ENCODE measurements at regions not wholly inside any gene's neighbourhood (a gene's known extent, or its start where the extent isn't known, plus 50 kb on each side); places are given as distances from the start of the nearest gene placed in this dataset.
"Not testable (repeated sequence)": the region's sequence is repeated elsewhere in the genome, so short reads cannot be mapped to it uniquely, and the experiment has no call there.

- DNase-seq (ENCODE audit: low read depth) = no peak
Measured at GRCh38 chr5:30194595-30194994, 998.9 kb upstream of the CDH6 start.

- DNase-seq (ENCODE audit: low read depth) = no peak
Measured at GRCh38 chr5:30183795-30184194, 1009.7 kb upstream of the CDH6 start.

- no peak for DNase-seq (ENCODE audit: low read depth)
Measured at GRCh38 chr5:30156156-30156555, 1037.3 kb upstream of the CDH6 start.

DNA sequence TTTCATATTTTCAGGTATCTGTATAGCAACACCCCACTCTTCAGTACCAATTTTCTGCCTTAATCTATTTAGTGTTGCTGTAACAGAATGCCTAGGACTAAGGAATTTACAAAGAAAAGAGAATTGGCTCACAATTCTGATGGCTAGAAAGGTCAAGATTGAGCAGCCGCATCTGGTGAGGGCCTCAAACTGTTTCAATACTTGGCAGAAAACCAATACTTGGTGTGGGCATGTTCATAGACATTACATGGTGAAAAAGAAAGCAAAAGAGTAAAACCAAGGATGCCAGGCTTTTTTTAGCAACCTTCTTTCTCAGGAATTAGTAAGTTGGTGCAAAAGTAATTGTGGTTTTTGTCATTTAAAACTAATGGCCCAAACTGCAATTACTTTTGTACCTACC lies 1041.1 kb upstream of the CDH6 start:
- DNase-seq (ENCODE audit: low read depth) = no peak

- no peak for DNase-seq (ENCODE audit: low read depth)
Measured at GRCh38 chr5:30150231-30150630, 1043.3 kb upstream of the CDH6 start.

DNA sequence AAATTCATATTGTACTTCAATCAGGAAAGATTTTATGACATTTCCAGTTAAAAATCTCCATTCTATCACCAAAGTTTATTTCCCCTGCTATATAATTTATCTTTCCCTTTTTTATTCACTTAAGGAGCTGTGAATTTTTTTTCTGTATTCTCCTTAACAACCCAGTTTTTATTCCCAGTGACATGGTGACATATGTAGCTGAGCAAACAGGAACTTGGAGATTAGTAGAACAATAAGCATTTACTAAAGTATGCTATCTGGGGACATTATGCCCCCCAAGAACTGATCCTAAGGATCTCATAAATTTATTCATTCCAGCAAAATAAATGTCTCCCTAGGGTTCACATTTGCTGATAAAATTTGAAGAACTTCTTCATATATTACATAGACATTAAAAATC lies 1044.0 kb upstream of the CDH6 start:
- no peak for DNase-seq (ENCODE audit: low read depth)

- no peak for DNase-seq (ENCODE audit: low read depth)
Measured at GRCh38 chr5:30147976-30148375, 1045.5 kb upstream of the CDH6 start.

GRCh38 chr5:30144059-30144458 lies 1049.4 kb upstream of the CDH6 start:
- DNase-seq (ENCODE audit: low read depth) = not testable (repeated sequence)

DNA sequence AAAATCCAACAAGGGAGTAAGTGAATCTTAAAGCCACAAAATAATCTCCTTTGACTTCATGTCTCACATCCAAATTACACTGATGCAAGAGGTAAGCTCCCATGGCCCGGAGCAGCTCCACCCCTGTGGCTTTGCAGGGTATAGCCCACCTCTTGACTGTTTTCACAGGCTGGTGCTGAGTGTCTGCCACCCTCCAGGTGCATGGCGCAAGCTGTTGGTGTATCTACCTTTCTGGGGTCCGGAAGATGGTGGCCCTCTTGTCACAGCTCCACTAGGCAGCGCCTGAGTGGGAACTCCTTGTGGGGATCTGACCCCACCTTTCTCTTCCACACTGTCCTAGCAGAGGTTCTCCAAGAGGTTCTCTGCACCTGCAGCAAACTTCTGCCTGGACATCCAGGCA lies 1051.1 kb upstream of the CDH6 start:
- no peak for DNase-seq (ENCODE audit: low read depth)

- no peak for DNase-seq (ENCODE audit: low read depth)
Measured at GRCh38 chr5:30121043-30121442, 1072.4 kb upstream of the CDH6 start.

GRCh38 chr5:30117135-30117534 lies 1076.4 kb upstream of the CDH6 start:
- no peak for DNase-seq (ENCODE audit: low read depth)

DNA sequence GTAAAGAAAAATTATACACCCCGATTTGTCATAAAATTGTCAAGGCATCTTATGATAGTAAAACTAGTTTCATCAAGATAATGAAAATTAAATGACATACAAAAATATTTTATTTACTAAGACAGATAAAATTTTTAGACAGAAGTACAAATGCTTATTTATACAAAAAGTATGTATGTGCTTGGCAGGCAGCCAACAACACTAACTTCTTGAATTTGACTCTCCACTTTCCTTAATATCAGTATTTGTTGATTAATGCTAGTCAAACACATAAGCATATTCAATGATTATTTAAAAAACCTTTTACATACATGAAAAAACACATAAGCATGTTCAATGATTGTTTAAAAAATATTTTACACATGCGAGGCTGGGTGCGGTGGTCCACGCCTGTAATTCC lies 1079.9 kb upstream of the CDH6 start:
- DNase-seq (ENCODE audit: low read depth) = no peak

GRCh38 chr5:30112867-30113266 lies 1080.6 kb upstream of the CDH6 start:
- DNase-seq (ENCODE audit: low read depth) = no peak

GRCh38 chr5:30108051-30108450 lies 1085.4 kb upstream of the CDH6 start:
- DNase-seq (ENCODE audit: low read depth) = no peak

DNA sequence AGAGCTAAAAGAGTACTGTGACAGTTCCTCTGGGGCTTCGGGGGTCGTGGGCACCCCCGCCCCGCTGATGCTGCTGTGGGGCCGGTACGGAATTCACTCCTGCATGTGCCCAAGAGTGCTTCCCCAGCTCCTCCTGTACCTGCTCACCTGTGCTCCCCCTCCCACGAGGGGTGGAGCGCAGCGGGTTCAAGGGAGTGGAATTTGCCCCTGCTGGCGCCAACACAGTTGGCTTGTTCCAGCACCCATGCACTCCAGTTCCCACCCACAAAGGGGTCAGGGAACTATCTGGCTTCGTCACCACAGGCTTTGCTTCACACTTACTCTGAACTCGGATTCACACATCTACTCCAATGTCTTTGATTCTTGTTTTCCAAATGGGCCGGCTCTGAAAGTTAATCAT lies 1086.9 kb upstream of the CDH6 start:
- DNase-seq (ENCODE audit: low read depth) = no peak

DNA sequence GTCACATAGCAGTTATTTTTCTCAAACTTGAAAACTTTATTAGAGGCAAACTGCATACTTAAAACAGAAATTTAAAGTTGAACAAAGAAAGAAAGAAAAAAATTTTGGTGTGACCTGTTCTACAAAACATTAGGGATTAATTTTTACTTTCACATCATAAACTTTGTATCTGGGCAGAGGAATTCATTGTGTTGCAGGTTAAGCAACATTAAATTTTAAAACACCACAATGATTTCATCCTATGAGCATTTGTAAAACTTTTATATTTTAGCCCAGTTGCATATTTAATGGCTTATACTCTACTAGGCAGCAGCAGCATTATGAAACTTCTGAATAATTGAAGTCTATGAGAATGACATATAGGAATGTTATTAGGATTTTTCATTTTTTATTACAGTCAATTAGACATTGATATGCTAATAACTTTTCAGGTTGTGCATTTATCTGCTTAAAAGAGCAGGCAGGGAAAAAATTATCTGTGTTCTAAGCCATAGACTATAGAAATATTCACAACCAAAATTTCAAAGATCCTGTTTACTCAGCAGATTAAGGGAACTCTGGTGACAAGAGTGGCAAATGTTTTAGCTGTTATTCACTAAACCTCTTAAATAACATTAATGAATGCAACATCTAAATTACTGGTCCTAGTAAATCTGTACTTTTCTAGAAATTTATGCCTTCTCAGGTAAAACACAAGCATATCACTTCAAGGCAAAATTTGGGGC lies 1088.5 kb upstream of the CDH6 start:
- DNase-seq (ENCODE audit: low read depth) = no peak

- DNase-seq (ENCODE audit: low read depth) = no peak
Measured at GRCh38 chr5:30103452-30104202, 1089.9 kb upstream of the CDH6 start.

DNA sequence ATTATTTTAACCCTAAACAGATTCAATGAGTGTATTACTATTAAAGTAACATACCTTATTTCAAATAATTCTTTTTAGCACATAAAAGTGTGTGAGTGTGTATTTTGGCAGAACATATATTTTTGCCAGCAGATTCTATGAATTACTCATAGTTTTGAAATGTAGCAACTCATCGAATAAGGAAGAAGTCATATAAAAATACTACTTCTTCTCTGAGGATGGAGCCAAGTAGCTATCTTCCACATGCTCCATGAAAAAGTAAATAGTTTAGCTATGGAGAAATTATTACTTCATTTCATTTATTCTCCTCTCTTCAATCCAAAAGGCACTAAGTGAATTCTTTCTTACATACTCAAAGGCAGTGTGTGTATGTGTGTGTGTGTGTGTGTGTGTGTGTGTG lies 1090.4 kb upstream of the CDH6 start:
- no peak for DNase-seq (ENCODE audit: low read depth)

DNA sequence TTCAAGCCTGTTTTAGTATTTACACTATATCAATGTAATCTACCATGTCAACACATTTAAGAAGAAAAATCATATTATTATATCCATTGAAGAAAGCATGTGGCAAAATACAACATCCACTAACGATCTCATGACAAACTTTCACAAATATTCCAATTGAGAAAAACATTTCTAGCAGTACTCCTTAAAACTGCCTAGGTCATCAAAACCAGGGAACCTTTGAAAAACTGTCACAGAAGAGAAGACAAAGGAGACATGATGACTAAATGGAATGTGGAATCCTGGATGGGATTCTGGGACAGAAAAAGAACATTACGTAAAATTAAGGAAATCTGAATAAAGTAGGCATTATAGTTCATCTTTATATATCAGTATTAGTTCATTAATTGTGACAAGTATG lies 1091.3 kb upstream of the CDH6 start:
- no peak for DNase-seq (ENCODE audit: low read depth)

- DNase-seq (ENCODE audit: low read depth) = no peak
Measured at GRCh38 chr5:30100929-30101328, 1092.6 kb upstream of the CDH6 start.

DNA sequence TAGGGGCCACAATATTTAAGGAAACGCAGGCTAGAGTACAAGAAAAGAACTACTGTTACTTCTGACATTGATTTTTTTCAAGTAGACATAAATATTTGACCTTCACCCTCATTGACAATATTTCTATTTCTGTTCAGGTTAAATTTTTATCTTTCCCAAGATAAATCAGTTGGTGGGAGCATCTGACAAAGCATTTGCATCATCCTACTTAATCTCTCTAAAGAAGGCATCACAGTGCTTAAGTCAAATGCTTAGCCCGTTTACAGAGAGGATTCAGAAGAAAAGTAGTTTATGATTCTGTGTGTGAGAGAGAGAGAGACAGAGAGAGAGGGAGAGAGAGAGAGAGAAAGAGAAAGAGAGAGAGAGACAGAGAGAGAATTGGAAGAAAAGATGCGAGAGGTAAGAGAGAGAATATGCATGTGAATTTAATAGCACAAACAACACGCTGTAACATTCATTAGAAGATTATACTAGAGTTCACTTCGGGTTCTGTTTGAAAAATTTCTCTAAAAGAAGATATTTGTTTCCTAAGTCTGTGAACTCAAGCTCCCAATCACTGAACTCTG lies 1093.3 kb upstream of the CDH6 start:
- no peak for DNase-seq (ENCODE audit: low read depth)

DNA sequence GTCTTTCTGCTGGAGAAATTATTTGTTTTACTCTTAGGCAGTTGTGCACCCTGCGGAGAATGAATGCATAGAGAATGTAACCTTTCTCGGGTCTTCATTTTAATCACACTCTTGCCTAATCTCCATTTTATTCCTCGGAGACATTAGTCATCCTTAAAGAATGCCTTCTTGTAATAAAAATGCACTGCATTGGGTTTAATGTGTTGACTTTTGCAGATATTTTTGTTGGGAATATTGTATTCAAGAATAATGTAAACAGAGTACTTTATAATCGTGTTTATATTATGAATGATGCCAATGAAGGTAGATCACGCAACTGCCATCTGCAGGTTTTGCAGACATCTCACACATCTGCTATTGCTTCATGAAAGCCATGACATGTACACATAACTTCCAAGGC lies 1093.9 kb upstream of the CDH6 start:
- DNase-seq (ENCODE audit: low read depth) = no peak

- DNase-seq (ENCODE audit: low read depth) = no peak
Measured at GRCh38 chr5:30098940-30099339, 1094.5 kb upstream of the CDH6 start.

Measured in forelimb muscle (tissue), 1 donor.